Prostate gland (tissue), 2 donors: ENCODE measurements at regions not wholly inside any gene's neighbourhood (a gene's known extent, or its start where the extent isn't known, plus 50 kb on each side); places are given as distances from the start of the nearest gene placed in this dataset.

ENCODE experiments used
- DNase-seq: peaks from one replicate; pipeline ENCODE4 v3.0.0-alpha.2; 2019; ENCODE audit warnings: low spot score
- H3K27ac ChIP-seq, 2 donors: fragments of 200-600 bp; sonication (generic); 2 replicates each; pipeline ENCODE4 v1.5.1; 2017 to 2019
- H3K27me3 ChIP-seq: fragments of 200-600 bp; sonication (generic); replicated peaks from 2 replicates; pipeline ENCODE4 v1.5.1; 2019; ENCODE audit not compliant: insufficient read depth
- H3K36me3 ChIP-seq, 2 donors: fragments of 200-600 bp; sonication (generic); 1 replicate in 1 of 2; 2 replicates in 1 of 2; pipeline versions ENCODE4 v1.5.1 to v1.8.1; 2017 to 2019
- H3K4me1 ChIP-seq: fragments of 200-600 bp; sonication (generic); replicated peaks from 2 replicates; pipeline ENCODE4 v1.5.1; 2019
- H3K4me3 ChIP-seq, 2 donors: fragments of 200-600 bp; sonication (generic); 2 replicates each; pipeline ENCODE4 v1.5.1; 2017 to 2019
- H3K9me3 ChIP-seq: fragments of 200-600 bp; sonication (generic); 2 replicates; pipeline ENCODE4 v1.5.1; 2017
- POLR2A ChIP-seq: fragments of 450-650 bp; IDR thresholded peaks from one replicate; pipeline ENCODE4 v1.6.1; 2016; ENCODE audit warnings: antibody characterized with exemption, mild to moderate bottlenecking
- POLR2AphosphoS5 ChIP-seq: sonication (generic); formaldehyde crosslinking; IDR thresholded peaks from one replicate; pipeline ENCODE4 v1.6.1; 2017; ENCODE audit warnings: antibody characterized with exemption
- WGBS: methylation state at CpG from one replicate; pipeline ENCODE4 v1.1.5; 2018; 5-methylcytosine and 5-hydroxymethylcytosine counted together
- intact Hi-C: fragments of 100-400 bp; cut with DNase I; formaldehyde crosslinking; loops from one replicate; pipeline ENCODE4 v1.14.2; 2022
- TF ChIP-seq, protein P1 (sequence below), 4 experiments: fragments of 200-600 bp in 2 of 4; fragments of 450-650 bp in 2 of 4; sonication (generic) in 2 of 4; IDR thresholded peaks; 1 replicate in 3 of 4; 2 replicates in 1 of 4; pipeline ENCODE4 v1.5.1; 2016 to 2019; ENCODE audit warnings: antibody characterized with exemption in 4 of 4, mild to moderate bottlenecking in 2 of 4, moderate library complexity in 2 of 4

DNA sequence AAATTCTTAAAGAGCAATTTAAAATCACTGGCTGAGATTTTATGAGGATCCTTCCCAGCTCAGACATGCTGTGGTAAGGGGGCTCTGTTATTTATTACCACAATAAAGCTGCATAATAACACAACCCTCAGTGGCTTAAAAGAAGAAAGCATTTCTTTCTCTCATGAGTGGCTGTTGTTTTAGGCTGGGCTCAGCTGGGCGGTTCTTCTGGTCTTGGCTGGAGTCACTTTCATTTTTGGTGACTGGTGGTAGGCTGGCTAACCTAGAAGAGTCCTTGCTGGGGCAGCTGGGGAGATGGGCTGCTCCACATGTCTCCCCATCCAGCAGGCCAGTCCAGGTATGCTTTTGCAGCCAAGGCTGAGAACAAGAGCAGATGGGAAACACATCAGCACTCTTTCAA is 113.0 kb upstream of the MSX1 start:
- H3K4me1 ChIP-seq = no peaks in the 10 kb centered on the region
- WGBS = 92% methylated on average over 1 of the region's 1 CpG
- no peaks in the 10 kb centered on the region for H3K9me3 ChIP-seq
- no peak overlapping the region for H3K4me3 ChIP-seq
- no peaks in the 10 kb centered on the region for H3K27me3 ChIP-seq
- no peak overlapping the region for H3K27ac ChIP-seq
- intact Hi-C loops = no loop called here
- TF ChIP-seq, protein P1, sequence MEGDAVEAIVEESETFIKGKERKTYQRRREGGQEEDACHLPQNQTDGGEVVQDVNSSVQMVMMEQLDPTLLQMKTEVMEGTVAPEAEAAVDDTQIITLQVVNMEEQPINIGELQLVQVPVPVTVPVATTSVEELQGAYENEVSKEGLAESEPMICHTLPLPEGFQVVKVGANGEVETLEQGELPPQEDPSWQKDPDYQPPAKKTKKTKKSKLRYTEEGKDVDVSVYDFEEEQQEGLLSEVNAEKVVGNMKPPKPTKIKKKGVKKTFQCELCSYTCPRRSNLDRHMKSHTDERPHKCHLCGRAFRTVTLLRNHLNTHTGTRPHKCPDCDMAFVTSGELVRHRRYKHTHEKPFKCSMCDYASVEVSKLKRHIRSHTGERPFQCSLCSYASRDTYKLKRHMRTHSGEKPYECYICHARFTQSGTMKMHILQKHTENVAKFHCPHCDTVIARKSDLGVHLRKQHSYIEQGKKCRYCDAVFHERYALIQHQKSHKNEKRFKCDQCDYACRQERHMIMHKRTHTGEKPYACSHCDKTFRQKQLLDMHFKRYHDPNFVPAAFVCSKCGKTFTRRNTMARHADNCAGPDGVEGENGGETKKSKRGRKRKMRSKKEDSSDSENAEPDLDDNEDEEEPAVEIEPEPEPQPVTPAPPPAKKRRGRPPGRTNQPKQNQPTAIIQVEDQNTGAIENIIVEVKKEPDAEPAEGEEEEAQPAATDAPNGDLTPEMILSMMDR (IDR thresholded peaks at IDR 0.05) = no peak
- TF ChIP-seq POLR2A = no peak
- TF ChIP-seq POLR2AphosphoS5 = no peak
- no peaks in the 10 kb centered on the region for H3K36me3 ChIP-seq
- DNase-seq = no peak

GRCh38 chr4:4740071-4740470 is 119.4 kb upstream of the MSX1 start:
- no peaks in the 10 kb centered on the region for H3K27me3 ChIP-seq
- H3K9me3 ChIP-seq = no peaks in the 10 kb centered on the region
- TF ChIP-seq, protein P1 (IDR thresholded peaks at IDR 0.05) = no peak
- TF ChIP-seq POLR2A = no peak
- TF ChIP-seq POLR2AphosphoS5 = no peak
- H3K4me1 ChIP-seq = no peaks in the 10 kb centered on the region
- no peaks in the 10 kb centered on the region for H3K36me3 ChIP-seq
- intact Hi-C loops = no loop called here
- H3K27ac ChIP-seq = no peak overlapping the region
- no peak for DNase-seq
- H3K4me3 ChIP-seq = no peak overlapping the region

DNA sequence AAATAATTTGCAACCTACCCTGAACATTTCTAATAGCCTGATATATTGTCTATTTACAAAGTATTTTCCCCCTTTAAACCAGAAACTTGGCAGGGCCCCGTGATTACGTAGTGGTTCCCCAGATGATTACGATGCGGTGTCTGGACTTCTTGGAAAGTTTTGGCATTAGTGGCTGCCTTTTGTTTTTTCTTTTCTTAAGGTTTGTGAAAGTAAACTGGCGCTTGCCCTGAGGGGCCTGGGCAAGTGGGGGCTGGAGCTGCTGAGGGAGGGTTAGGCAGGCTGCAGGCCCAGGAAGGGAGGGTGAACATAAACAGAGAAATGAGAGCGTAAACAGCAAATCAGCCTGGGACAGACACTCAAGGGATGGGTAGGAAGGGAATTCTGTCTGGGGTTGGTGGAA is 123.6 kb upstream of the MSX1 start:
- H3K4me3 ChIP-seq = no peak overlapping the region
- TF ChIP-seq POLR2AphosphoS5 (no peak), POLR2A (no peak)
- TF ChIP-seq, protein P1 (IDR thresholded peaks at IDR 0.05) = no peak
- 16% methylated on average over 6 of the region's 6 CpGs for WGBS
- no peaks in the 10 kb centered on the region for H3K36me3 ChIP-seq
- no peak for DNase-seq
- no peaks in the 10 kb centered on the region for H3K4me1 ChIP-seq
- intact Hi-C loops = no loop called here
- no peak overlapping the region for H3K27ac ChIP-seq
- H3K9me3 ChIP-seq = no peaks in the 10 kb centered on the region
- H3K27me3 ChIP-seq = no peaks in the 10 kb centered on the region

- 58% methylated on average over 9 of the region's 9 CpGs for WGBS
- Histone ChIP-seq H3K9me3 (no peaks in the 10 kb centered on the region), H3K36me3 (no peaks in the 10 kb centered on the region), H3K27ac (no peak overlapping the region), H3K27me3 (no peaks in the 10 kb centered on the region), H3K4me3 (no peak overlapping the region), H3K4me1 (no peaks in the 10 kb centered on the region)
- intact Hi-C loops = no loop called here
- TF ChIP-seq POLR2A (no peak), POLR2AphosphoS5 (no peak)
- TF ChIP-seq, protein P1 (IDR thresholded peaks at IDR 0.05) = no peak
- DNase-seq = no peak
These were observed 124.2 kb upstream of the MSX1 start for GRCh38 chr4:4735136-4735750.

DNA sequence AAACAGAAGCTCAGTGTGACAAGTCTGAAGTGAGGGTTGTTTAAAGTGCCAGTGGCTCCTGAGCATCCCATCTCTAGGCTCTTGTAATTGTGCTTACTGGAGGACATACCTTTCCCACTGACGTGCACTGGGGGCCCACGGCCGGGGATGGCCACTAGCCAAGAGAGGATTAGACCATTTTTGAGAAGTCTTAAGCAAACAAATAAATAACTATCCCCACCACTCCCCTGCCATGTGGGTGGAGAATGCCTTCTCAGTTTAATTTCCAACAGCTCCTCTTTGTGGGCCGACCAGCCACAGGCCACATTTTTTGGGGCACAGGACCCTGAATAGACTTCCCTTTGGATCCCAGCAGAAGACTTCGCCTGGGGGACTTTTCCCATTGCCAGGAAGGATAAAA is 125.0 kb upstream of the MSX1 start:
- H3K4me3 ChIP-seq = no peak overlapping the region
- intact Hi-C loops = no loop called here
- DNase-seq = no peak
- H3K4me1 ChIP-seq = no peaks in the 10 kb centered on the region
- H3K27ac ChIP-seq = no peak overlapping the region
- TF ChIP-seq POLR2A (no peak), POLR2AphosphoS5 (no peak)
- TF ChIP-seq, protein P1 (IDR thresholded peaks at IDR 0.05) = no peak
- no peaks in the 10 kb centered on the region for H3K9me3 ChIP-seq
- H3K36me3 ChIP-seq = no peaks in the 10 kb centered on the region
- 46% methylated on average over 5 of the region's 5 CpGs for whole genome bisulfite sequencing
- no peaks in the 10 kb centered on the region for H3K27me3 ChIP-seq
